SK-N-SH (cell line): ENCODE measurements at regions not wholly inside any gene's neighbourhood (a gene's known extent, or its start where the extent isn't known, plus 50 kb on each side); places are given as distances from the start of the nearest gene placed in this dataset.

ENCODE experiments used
- CTCF ChIP-seq: fragments of 200-600 bp; sonication (generic); IDR thresholded peaks from 2 replicates; pipeline ENCODE4 v1.6.1; 2017; ENCODE audit warnings: antibody characterized with exemption, mild to moderate bottlenecking, moderate library complexity
- EP300 ChIP-seq, 2 experiments: IDR thresholded peaks; 2 replicates each; pipeline versions ENCODE4 v1.4.0 to v1.6.1; 2012; ENCODE audit warnings: borderline replicate concordance in 1 of 2, low read depth in 1 of 2, low read length in 1 of 2
- EZH2phosphoT487 ChIP-seq: fragments of 200-600 bp; sonication (generic); IDR thresholded peaks from 2 replicates; pipeline ENCODE4 v1.6.1; 2017; ENCODE audit warnings: low read depth, mixed run types, mild to moderate bottlenecking, antibody characterized with exemption, moderate library complexity, borderline replicate concordance
- GATA2 ChIP-seq: sonication (generic); formaldehyde crosslinking; IDR thresholded peaks from 2 replicates; pipeline ENCODE4 v1.5.0; 2020; ENCODE audit warnings: mild to moderate bottlenecking, missing genetic modification reagents
- NFIC ChIP-seq: IDR thresholded peaks from 2 replicates; pipeline ENCODE4 v1.4.0; 2012; ENCODE audit warnings: borderline replicate concordance
- PBX3 ChIP-seq: IDR thresholded peaks from 2 replicates; pipeline ENCODE4; 2012
- POLR2AphosphoS5 ChIP-seq: IDR thresholded peaks from 2 replicates; pipeline ENCODE4 v1.6.1; 2012; ENCODE audit warnings: low read depth, low read length
- REST ChIP-seq: IDR thresholded peaks from 2 replicates; pipeline ENCODE4 v1.6.1; 2012; ENCODE audit warnings: mild to moderate bottlenecking, low read depth, low read length, moderate library complexity
- RFX5 ChIP-seq: IDR thresholded peaks from 2 replicates; pipeline ENCODE4 v1.6.1; 2012; ENCODE audit warnings: mild to moderate bottlenecking, improper control_type of control experiment, low read length
- SIN3A ChIP-seq: IDR thresholded peaks from 2 replicates; pipeline ENCODE4 v1.6.1; 2012; ENCODE audit warnings: low read depth, mild to moderate bottlenecking, low read length, moderate library complexity, borderline replicate concordance
- USF1 ChIP-seq: IDR thresholded peaks from 2 replicates; pipeline ENCODE4 v1.4.0; 2012; ENCODE audit warnings: low read depth, borderline replicate concordance

- peak in 1 of 2 experiments; percentile 72; a peak in 2 of 4 replicates for TF ChIP-seq EP300 (IDR thresholded peaks at IDR 0.05; ENCODE audit: borderline replicate concordance in 1 of 2, low read depth in 1 of 2, low read length in 1 of 2)
- TF ChIP-seq CTCF, result no peak
- TF ChIP-seq PBX3, result peak; percentile 66
- no peak for TF ChIP-seq RFX5
- TF ChIP-seq GATA2 (CRISPR knock-in tag), result no peak
- TF ChIP-seq POLR2AphosphoS5, result no peak
- TF ChIP-seq REST, result no peak
- TF ChIP-seq SIN3A, result no peak
- TF ChIP-seq USF1, result no peak
- no peak for TF ChIP-seq EZH2phosphoT487
- TF ChIP-seq NFIC, result peak; percentile 37; the same call in 1 of the 2 replicates
These were observed 1282.3 kb upstream of the GJE1 start for GRCh38 chr6:140850438-140850837.
